IPS DF 6.9 (cell line): ENCODE measurements at regions not wholly inside any gene's neighbourhood (a gene's known extent, or its start where the extent isn't known, plus 50 kb on each side); places are given as distances from the start of the nearest gene placed in this dataset.
"Not testable (repeated sequence)": the region's sequence is repeated elsewhere in the genome, so short reads cannot be mapped to it uniquely, and the experiment has no call there.

ENCODE experiments used
- DNase-seq: peaks from one replicate; pipeline ENCODE4 v3.0.0-alpha.2; 2013; ENCODE audit warnings: low read depth, low spot score
- H3K27ac ChIP-seq: one replicate; pipeline ENCODE4 v1.5.1; 2013; ENCODE audit warnings: low read length, control low read depth
- H3K27me3 ChIP-seq: 2 replicates; pipeline ENCODE4 v1.6.1; 2013; ENCODE audit warnings: mild to moderate bottlenecking, low read length; ENCODE audit not compliant: control insufficient read depth, insufficient read depth
- H3K36me3 ChIP-seq: 2 replicates; pipeline ENCODE4 v1.6.1; 2013; ENCODE audit warnings: low read length; ENCODE audit not compliant: control insufficient read depth, insufficient read depth
- H3K4me1 ChIP-seq: 2 replicates; pipeline ENCODE4 v1.6.1; 2013; ENCODE audit warnings: low read length; ENCODE audit not compliant: control insufficient read depth, insufficient read depth
- H3K4me3 ChIP-seq: 2 replicates; pipeline ENCODE4 v1.5.1; 2013; ENCODE audit warnings: mild to moderate bottlenecking, low read length
- H3K9me3 ChIP-seq: 2 replicates; pipeline ENCODE4 v1.6.1; 2013; ENCODE audit warnings: low read length, inconsistent platforms; ENCODE audit not compliant: control insufficient read depth, insufficient read depth
- WGBS: extraction: QIAGEN DNeasy Blood & Tissue Kit; methylation state at CpG from one replicate; pipeline ENCODE4 v1.1.7; 2013; ENCODE audit warnings: mixed read lengths, missing lambda C conversion rate; ENCODE audit not compliant: insufficient read length, insufficient coverage; 5-methylcytosine and 5-hydroxymethylcytosine counted together

GRCh38 chr16:21508661-21509436 is 90.5 kb upstream of the METTL9 start:
- H3K27me3 ChIP-seq, DNase-seq, H3K9me3 ChIP-seq, H3K4me1 ChIP-seq, H3K4me3 ChIP-seq, H3K27ac ChIP-seq, H3K36me3 ChIP-seq: not testable (repeated sequence)
- no CpG with 5 or more reads among the region's 17 CpGs for WGBS

GRCh38 chr16:21509437-21510086 is 89.8 kb upstream of the METTL9 start:
- H3K9me3 ChIP-seq, DNase-seq, H3K4me1 ChIP-seq, H3K27ac ChIP-seq, H3K4me3 ChIP-seq, H3K27me3 ChIP-seq, H3K36me3 ChIP-seq: not testable (repeated sequence)
- WGBS = no CpG with 5 or more reads among the region's 10 CpGs

- H3K4me3 ChIP-seq, H3K9me3 ChIP-seq, H3K27ac ChIP-seq, H3K4me1 ChIP-seq, H3K36me3 ChIP-seq, DNase-seq, H3K27me3 ChIP-seq: not testable (repeated sequence)
- no CpG with 5 or more reads among the region's 4 CpGs for WGBS
Observed at GRCh38 chr16:21510869-21511255, 88.5 kb upstream of the METTL9 start.

- not testable (repeated sequence) for H3K27ac ChIP-seq, H3K27me3 ChIP-seq, H3K4me1 ChIP-seq, DNase-seq, H3K9me3 ChIP-seq, H3K4me3 ChIP-seq, H3K36me3 ChIP-seq
- no CpG with 5 or more reads among the region's 29 CpGs for WGBS
Observed at GRCh38 chr16:21511315-21512210, 87.8 kb upstream of the METTL9 start.

- H3K27me3 ChIP-seq, DNase-seq, H3K4me3 ChIP-seq, H3K4me1 ChIP-seq, H3K9me3 ChIP-seq, H3K27ac ChIP-seq, H3K36me3 ChIP-seq: not testable (repeated sequence)
- no CpG with 5 or more reads among the region's 20 CpGs for WGBS
Observed at GRCh38 chr16:21512280-21513192, 86.8 kb upstream of the METTL9 start.

- not testable (repeated sequence) for H3K4me1 ChIP-seq, H3K9me3 ChIP-seq, DNase-seq, H3K4me3 ChIP-seq, H3K27ac ChIP-seq, H3K36me3 ChIP-seq, H3K27me3 ChIP-seq
- no CpG with 5 or more reads among the region's 9 CpGs for WGBS
Observed at GRCh38 chr16:21513337-21513741, 86.0 kb upstream of the METTL9 start.

- not testable (repeated sequence) for H3K27ac ChIP-seq
- no CpG with 5 or more reads among the region's 18 CpGs for WGBS
Observed at GRCh38 chr16:21513812-21514473, 85.4 kb upstream of the METTL9 start.

GRCh38 chr16:21514474-21514840 is 84.9 kb upstream of the METTL9 start:
- H3K27ac ChIP-seq, H3K27me3 ChIP-seq, H3K9me3 ChIP-seq, H3K4me3 ChIP-seq, DNase-seq, H3K36me3 ChIP-seq, H3K4me1 ChIP-seq: not testable (repeated sequence)
- WGBS = no CpG with 5 or more reads among the region's 14 CpGs

More at GRCh38 chr16:21513812-21514473, 85.4 kb upstream of the METTL9 start:
- not testable (repeated sequence) for H3K4me3 ChIP-seq, H3K27me3 ChIP-seq, H3K36me3 ChIP-seq, H3K4me1 ChIP-seq, DNase-seq, H3K9me3 ChIP-seq

GRCh38 chr16:21516705-21517040 is 82.7 kb upstream of the METTL9 start:
- not testable (repeated sequence) for H3K4me1 ChIP-seq, DNase-seq, H3K9me3 ChIP-seq, H3K36me3 ChIP-seq, H3K4me3 ChIP-seq, H3K27me3 ChIP-seq, H3K27ac ChIP-seq
- no CpG with 5 or more reads among the region's 9 CpGs for WGBS
